Inferior parietal cortex (tissue), 1 donor: ENCODE measurements at regions not wholly inside any gene's neighbourhood (a gene's known extent, or its start where the extent isn't known, plus 50 kb on each side); places are given as distances from the start of the nearest gene placed in this dataset.

Experiments used
- DNase-seq: peaks from one replicate; pipeline ENCODE4 v3.0.0-alpha.2; 2016; ENCODE audit errors: extremely low spot score

GRCh38 chr2:144159240-144159639 is 360.7 kb downstream of the ZEB2 start:
- DNase-seq, result no peak

GRCh38 chr2:144158096-144158495 is 361.8 kb downstream of the ZEB2 start:
- no peak for DNase-seq

DNA sequence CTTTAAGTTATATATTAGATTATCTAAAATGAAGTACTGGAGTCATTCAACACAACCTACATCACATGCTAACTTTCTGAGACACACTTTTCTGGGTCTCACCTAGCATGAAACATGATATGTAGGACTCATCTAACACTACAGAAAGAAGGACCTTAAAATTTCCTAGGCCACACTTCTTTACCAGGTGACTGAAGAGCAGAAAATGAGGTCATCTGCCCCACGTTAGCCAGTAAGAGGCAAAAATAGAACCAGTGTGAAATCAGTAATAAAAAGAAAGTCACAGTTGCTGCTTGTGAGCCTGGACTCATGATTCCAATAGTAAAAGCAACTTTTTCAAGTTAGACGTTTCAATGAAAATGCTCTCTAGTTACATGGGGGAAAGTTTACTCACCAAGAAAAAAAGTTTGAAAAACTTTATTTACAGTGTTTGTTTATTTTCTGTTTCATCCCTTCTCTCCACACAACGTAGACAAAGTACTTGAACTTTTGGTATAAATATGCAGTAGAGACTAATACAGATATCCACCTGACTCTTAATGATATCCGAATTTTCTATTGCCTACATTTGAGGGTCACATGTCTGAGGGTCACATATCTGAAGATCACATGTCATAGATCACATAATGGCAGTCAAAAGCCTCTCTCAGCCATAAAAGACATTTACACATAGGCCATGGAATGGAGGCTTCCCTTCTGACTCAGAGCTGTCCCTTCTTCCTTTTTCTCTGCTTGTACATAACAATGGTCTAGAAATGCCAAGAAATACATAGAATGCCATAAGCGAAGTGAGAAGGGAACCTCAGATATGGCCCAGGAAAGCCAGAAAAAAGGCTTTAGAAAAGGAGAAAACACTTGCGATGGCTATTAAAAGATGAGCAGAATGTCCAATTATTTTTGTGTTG is 362.9 kb downstream of the ZEB2 start:
- DNase-seq, result no peak

- DNase-seq, result no peak
Observed at GRCh38 chr2:144154205-144154604, 365.7 kb downstream of the ZEB2 start.

DNA sequence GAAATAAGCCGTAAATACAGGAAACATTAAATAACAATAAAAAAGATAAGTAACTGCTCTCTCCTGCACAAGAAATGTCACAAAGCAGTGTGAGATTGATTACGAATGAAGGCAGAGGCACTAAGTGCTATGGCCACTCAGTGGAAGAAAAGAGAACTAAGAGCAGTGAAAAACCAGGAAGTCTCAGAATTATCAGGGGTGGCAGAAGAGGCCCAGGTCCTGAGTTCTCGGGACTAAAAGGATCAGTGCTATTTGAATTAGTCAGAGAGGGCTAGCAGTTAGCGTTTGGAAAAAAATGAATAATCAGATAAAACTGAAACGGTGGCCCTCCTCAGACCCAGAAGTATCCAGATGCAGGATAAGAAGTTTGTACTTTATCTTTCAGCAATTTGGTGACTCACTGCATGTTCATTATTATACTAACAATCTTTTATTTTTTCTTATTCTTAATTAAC is 367.1 kb downstream of the ZEB2 start:
- no peak for DNase-seq

DNA sequence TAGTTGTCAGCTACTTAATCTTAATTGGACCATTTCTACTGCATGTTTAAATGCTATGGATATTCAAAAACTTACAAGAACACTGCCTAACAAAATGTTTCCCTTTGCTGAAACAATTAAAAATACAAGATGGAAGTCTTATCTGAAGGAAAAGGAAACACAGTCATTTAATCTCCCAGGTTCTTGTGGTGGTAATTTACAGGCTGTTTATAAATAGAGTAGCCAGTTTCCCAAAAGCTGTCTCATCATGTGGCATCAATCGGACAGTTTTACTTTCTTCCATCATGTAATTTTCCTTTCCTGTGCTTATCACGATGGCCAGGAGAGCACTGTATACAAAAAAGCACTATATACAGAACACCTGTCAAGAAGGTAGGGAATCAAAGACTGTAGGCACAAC is 368.1 kb downstream of the ZEB2 start:
- no peak for DNase-seq

DNA sequence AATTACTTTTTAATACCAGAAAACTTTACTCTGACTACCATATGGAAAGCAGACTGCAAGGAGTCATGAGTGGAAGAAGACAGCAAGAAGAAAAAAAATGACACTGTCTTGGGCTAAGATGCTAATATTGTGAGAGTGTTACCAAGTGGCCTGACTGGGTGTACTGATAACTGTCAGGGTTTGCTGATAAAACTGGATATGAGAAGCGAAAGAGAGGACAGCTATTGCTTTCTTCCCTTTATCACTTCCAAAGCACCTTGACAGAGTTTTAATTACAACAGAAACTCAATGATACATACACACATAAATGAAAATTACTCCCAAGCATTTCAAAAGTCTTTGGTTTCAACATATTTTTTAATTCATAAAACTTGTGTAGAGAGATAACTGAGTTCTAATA is 368.5 kb downstream of the ZEB2 start:
- DNase-seq, result no peak

GRCh38 chr2:144147356-144147755 is 372.6 kb downstream of the ZEB2 start:
- DNase-seq, result no peak

GRCh38 chr2:144146876-144147275 is 373.0 kb downstream of the ZEB2 start:
- DNase-seq, result no peak

- no peak for DNase-seq
Observed at GRCh38 chr2:144146076-144146475, 373.8 kb downstream of the ZEB2 start.

- no peak for DNase-seq
Observed at GRCh38 chr2:144143294-144144151, 376.4 kb downstream of the ZEB2 start.

GRCh38 chr2:144140891-144141290 is 379.0 kb downstream of the ZEB2 start:
- no peak for DNase-seq

DNA sequence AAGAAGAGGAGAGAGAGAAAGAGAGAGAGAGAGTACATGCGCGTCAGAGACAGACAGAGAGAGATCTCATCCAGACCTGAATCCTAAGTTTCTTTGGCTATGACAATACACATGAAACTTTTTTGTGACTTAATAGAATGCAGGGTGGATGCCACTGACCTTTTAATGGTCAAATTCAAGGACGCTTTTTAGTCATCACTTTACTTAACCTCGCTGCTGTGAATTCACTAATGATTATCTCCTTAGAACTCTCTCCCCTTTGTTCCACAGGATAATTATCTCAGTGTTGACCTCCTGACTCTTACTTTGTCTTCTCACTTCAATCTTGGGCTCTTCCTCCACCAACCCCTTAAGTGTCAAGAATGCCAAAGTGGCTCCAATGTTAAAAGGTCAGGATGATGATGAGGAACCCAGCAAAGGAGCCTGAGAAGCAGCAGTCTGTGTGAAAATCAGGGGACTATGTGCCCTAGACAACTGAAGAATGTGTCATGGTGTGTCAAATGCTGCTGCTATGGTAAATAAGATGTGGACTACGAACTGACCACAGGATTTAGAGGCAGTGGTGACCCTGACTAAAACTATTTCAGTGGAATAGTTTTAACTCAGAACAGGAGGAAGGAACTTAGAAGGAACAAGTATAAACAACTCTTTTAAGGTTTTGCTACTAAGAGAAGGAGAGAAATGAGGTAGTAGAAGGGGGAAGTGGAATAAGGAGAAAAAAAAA is 382.1 kb downstream of the ZEB2 start:
- no peak for DNase-seq

- no peak for DNase-seq
Observed at GRCh38 chr2:144137272-144137671, 382.6 kb downstream of the ZEB2 start.

DNA sequence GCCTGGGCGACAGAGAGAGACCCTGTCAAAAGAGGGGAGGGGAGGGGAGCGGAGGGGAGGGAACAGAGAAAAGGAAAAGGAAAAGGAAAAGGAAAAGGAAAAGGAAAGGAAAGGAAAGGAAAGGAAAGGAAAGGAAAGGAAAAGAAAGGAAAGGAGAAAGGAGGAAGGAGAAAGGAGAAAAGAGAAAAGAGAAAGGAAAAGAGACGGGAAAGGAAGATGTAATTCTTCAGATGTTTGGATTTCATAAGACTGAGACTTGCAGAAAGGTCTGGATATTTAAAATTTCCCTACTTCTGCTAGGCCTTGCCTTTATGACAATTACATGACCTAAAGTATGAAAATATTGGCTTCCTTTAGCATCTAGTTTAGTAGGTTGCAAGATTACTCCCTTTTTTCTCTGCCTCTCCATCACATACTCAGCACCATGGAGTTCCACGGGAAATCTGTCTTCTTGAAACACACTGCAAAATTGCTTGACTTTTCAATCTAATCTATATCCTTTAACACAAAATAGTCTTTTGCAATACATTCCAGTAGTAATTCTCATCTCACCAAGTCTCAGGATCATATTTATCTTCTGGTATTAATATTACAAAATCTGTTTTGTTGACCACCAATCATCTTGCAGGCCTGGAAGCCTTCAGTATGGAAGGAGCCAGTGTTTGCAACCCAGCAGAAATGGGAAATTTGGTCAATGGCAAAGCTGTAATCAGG is 383.5 kb downstream of the ZEB2 start:
- no peak for DNase-seq

GRCh38 chr2:144133936-144134665 is 385.8 kb downstream of the ZEB2 start:
- DNase-seq, result no peak

GRCh38 chr2:144132357-144132756 is 387.6 kb downstream of the ZEB2 start:
- no peak for DNase-seq

GRCh38 chr2:144131042-144131441 is 388.9 kb downstream of the ZEB2 start:
- DNase-seq, result no peak

- no peak for DNase-seq
Observed at GRCh38 chr2:144130551-144130950, 389.4 kb downstream of the ZEB2 start.

- DNase-seq, result no peak
Observed at GRCh38 chr2:144128130-144128746, 391.7 kb downstream of the ZEB2 start.
